ENCODE measurements at regions not wholly inside any gene's neighbourhood (a gene's known extent, or its start where the extent isn't known, plus 50 kb on each side); places are given as distances from the start of the nearest gene placed in this dataset.
A peak's percentile ranks its signal among the peaks of the same experiment; 100 is the strongest.

DNA sequence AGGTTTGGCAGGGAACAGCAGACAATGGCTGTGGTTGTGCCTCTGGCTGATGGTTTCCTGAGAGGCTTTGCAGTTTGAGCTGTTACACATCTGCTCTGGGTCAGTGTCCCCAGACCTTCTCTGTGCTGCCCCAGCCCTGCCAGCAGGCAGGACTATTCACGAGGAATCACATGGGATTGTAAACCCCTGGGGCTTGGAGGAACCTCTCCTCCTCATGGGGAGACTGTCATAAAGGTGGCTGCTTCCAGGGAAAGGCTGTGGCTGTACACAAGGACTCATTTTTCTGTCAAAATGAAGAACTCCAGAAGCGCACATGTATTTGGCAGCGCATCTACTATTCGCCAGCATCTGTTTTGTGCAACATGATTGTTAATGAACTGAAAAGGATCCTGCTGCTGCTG lies 142.6 kb upstream of the CYP1B1 start:
- H3K9me3 ChIP-seq, result no peaks in the 10 kb centered on the region
- intact Hi-C loops (cut with DNase I), result no loop called here
- peaks cover 5% of the 10 kb centered on the region for H3K4me1 ChIP-seq (ENCODE audit: insufficient read depth)
- no peak overlapping the region for H3K27ac ChIP-seq
- no peak overlapping the region for H3K4me3 ChIP-seq
- peak in 2 of 5 donors; percentile 21 to 30 for DNase-seq
- no peaks in the 10 kb centered on the region for H3K27me3 ChIP-seq
- no peak for TF ChIP-seq EP300 (IDR thresholded peaks at IDR 0.05)
- TF ChIP-seq, protein P1, sequence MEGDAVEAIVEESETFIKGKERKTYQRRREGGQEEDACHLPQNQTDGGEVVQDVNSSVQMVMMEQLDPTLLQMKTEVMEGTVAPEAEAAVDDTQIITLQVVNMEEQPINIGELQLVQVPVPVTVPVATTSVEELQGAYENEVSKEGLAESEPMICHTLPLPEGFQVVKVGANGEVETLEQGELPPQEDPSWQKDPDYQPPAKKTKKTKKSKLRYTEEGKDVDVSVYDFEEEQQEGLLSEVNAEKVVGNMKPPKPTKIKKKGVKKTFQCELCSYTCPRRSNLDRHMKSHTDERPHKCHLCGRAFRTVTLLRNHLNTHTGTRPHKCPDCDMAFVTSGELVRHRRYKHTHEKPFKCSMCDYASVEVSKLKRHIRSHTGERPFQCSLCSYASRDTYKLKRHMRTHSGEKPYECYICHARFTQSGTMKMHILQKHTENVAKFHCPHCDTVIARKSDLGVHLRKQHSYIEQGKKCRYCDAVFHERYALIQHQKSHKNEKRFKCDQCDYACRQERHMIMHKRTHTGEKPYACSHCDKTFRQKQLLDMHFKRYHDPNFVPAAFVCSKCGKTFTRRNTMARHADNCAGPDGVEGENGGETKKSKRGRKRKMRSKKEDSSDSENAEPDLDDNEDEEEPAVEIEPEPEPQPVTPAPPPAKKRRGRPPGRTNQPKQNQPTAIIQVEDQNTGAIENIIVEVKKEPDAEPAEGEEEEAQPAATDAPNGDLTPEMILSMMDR (IDR thresholded peaks at IDR 0.05), result no peak
- TF ChIP-seq POLR2A (IDR thresholded peaks at IDR 0.05), result no peak
- no peaks in the 10 kb centered on the region for H3K36me3 ChIP-seq
- WGBS, 3 donors, result 26 to 40% (median 27%) methylated on average over 4 of the region's 4 CpGs

- Histone ChIP-seq H3K36me3 (no peaks in the 10 kb centered on the region), H3K27me3 (no peaks in the 10 kb centered on the region), H3K9me3 (no peaks in the 10 kb centered on the region), H3K4me1 (ENCODE audit: insufficient read depth) (peaks cover 5% of the 10 kb centered on the region), H3K4me3 (no peak overlapping the region), H3K27ac (no peak overlapping the region)
- WGBS, 3 donors, result 56 to 87% (median 73%) methylated on average over 6 of the region's 6 CpGs
- TF ChIP-seq EP300 (IDR thresholded peaks at IDR 0.05), result no peak
- no peak for TF ChIP-seq POLR2A (IDR thresholded peaks at IDR 0.05)
- TF ChIP-seq, protein P1 (IDR thresholded peaks at IDR 0.05), result no peak
- intact Hi-C loops (cut with DNase I), result no loop called here
- no peak for DNase-seq
Measured at GRCh38 chr2:38217401-38218188, 141.6 kb upstream of the CYP1B1 start.

- no peak overlapping the region for H3K27ac ChIP-seq
Measured at GRCh38 chr2:38216886-38217285, 140.9 kb upstream of the CYP1B1 start.

DNA sequence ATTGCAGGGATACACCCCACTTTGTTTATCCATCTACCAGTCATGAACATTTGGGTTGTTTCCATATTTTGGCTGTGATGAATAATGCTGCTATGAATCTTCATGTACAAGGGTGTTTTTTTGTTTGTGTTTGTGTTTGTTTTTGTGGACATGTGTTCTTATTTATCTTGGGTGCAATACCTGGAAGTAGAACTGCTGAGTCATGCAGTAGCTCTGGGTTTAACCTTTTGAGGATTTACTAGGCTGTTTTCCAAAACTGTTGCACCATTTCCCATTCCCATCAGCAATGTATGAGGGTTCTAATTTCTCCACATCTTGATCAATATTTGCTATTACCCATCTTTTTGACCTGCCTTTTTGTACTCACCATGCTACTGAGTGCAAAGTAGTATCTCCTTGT lies 140.0 kb upstream of the CYP1B1 start:
- intact Hi-C loops (cut with DNase I), result no loop called here
- TF ChIP-seq, protein P1 (IDR thresholded peaks at IDR 0.05), result no peak
- TF ChIP-seq POLR2A (IDR thresholded peaks at IDR 0.05) (no peak), EP300 (IDR thresholded peaks at IDR 0.05) (no peak)

More at GRCh38 chr2:38216886-38217285, 140.9 kb upstream of the CYP1B1 start:
- TF ChIP-seq, protein P1 (IDR thresholded peaks at IDR 0.05), result no peak
- no peak for TF ChIP-seq EP300 (IDR thresholded peaks at IDR 0.05)
- no peak for TF ChIP-seq POLR2A (IDR thresholded peaks at IDR 0.05)
- DNase-seq, result no peak
- H3K9me3 ChIP-seq, result no peaks in the 10 kb centered on the region
- no peaks in the 10 kb centered on the region for H3K36me3 ChIP-seq
- intact Hi-C loops (cut with DNase I), result no loop called here
- no peak overlapping the region for H3K4me3 ChIP-seq
- no peaks in the 10 kb centered on the region for H3K27me3 ChIP-seq
- H3K4me1 ChIP-seq (ENCODE audit: insufficient read depth), result peaks cover 5% of the 10 kb centered on the region

More for the DNA sequence above, 140.0 kb upstream of the CYP1B1 start:
- no peaks in the 10 kb centered on the region for H3K27me3 ChIP-seq
- no peak for DNase-seq
- H3K9me3 ChIP-seq, result no peaks in the 10 kb centered on the region
- no peak overlapping the region for H3K4me3 ChIP-seq
- H3K4me1 ChIP-seq (ENCODE audit: insufficient read depth), result peaks cover 5% of the 10 kb centered on the region
- no peak overlapping the region for H3K27ac ChIP-seq
- no peaks in the 10 kb centered on the region for H3K36me3 ChIP-seq
